Activated T-cell treated with anti-CD3 and anti-CD28 coated beads, Interleukin-2, amount 50 U/mL, for 4 hours (primary cell): ENCODE measurements at regions not wholly inside any gene's neighbourhood (a gene's known extent, or its start where the extent isn't known, plus 50 kb on each side); places are given as distances from the start of the nearest gene placed in this dataset.

ENCODE experiments used
- ATAC-seq, 2 donors: fragments of 200-7000 bp; cut with Tn5 transposase; one replicate each; pipeline ENCODE4 v1.10.0; 2021
- DNase-seq: peaks from one replicate; pipeline ENCODE4 v3.0.0-alpha.2; 2020
- H3K27me3 Mint-ChIP-seq: one replicate; pipeline ENCODE4 v1.8.0; 2021; ENCODE audit warnings: low read depth, mixed read lengths
- H3K36me3 Mint-ChIP-seq: one replicate; pipeline ENCODE4 v1.8.0; 2022; ENCODE audit warnings: mixed read lengths; ENCODE audit not compliant: insufficient read depth
- H3K4me1 Mint-ChIP-seq: one replicate; pipeline ENCODE4 v1.8.0; 2021; ENCODE audit warnings: low read depth, mixed read lengths
- H3K4me3 Mint-ChIP-seq: one replicate; pipeline ENCODE4 v1.8.0; 2021; ENCODE audit warnings: mild to moderate bottlenecking, moderate library complexity, mixed read lengths
- H3K9me3 Mint-ChIP-seq: one replicate; pipeline ENCODE4 v1.8.0; 2021; ENCODE audit warnings: mixed read lengths

DNA sequence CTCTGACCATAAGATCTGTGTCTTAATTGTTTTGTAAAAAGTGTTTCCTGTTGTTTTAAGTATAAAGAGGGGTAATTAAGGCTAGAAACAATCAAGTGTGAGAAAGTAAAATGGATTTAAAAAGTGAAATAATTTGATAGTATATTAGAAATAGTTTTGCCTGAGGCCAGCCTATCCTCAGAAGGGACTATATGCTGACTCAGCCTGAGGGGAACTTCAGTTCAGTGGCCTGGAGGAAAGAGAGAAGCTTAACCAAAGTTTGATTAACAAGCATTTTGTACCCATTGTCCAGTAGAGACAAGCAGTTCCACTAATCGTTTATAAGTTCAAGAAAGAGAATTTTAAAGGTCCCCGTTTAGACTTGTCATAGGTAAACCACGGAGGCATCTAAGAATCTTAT is 1793.2 kb upstream of the PRR20A start:
- no peak for ATAC-seq
- no peaks in the 10 kb centered on the region for H3K27me3 Mint-ChIP-seq
- DNase-seq: no peak
- H3K4me1 Mint-ChIP-seq: no peaks in the 10 kb centered on the region
- no peak overlapping the region for H3K4me3 Mint-ChIP-seq
- H3K9me3 Mint-ChIP-seq: no peaks in the 10 kb centered on the region
- no peaks in the 10 kb centered on the region for H3K36me3 Mint-ChIP-seq

DNA sequence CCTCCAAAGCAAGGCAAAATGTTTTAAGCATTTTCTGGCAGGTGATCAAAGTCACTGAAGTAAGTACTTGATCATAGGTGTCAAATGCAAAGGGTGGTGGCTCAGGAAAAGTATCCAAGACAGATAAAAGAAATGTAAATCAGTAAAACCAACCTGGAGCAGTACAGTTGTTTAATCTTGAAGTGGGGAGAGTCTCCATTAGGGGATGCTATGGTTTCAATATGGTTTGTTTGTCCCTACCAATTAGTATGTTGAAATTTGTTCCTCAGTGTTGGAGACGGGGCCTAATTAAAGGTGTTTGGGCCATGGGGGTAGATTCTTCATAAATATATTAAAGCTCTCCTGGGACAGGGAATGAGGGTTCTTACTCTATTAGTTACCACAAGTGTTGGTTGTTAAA is 1781.7 kb upstream of the PRR20A start:
- Mint-ChIP-seq H3K4me1 (no peaks in the 10 kb centered on the region), H3K9me3 (peaks cover 5% of the 10 kb centered on the region), H3K27me3 (no peaks in the 10 kb centered on the region), H3K36me3 (no peaks in the 10 kb centered on the region), H3K4me3 (no peak overlapping the region)
- no peak for ATAC-seq
- no peak for DNase-seq

DNA sequence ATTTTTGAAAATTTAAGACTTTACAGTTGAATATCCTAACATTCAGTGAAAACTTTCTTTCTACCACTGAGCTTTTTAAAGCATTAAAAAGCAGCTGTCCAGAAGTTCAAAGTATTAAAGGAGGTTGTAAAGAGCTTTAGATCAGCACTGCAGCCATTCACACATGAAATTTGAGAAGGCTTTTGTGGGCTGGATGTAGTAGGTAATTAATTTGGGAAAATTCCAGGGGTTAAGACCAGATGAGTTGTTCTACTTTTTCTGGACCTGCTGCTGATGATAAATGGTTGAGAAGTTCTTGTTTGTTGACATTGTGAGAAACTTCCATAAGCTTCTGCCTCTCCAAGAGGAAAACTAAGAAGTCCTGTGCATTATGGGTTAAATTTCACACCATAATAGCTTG is 1779.6 kb upstream of the PRR20A start:
- Mint-ChIP-seq H3K27me3 (no peaks in the 10 kb centered on the region), H3K4me1 (no peaks in the 10 kb centered on the region), H3K4me3 (no peak overlapping the region), H3K36me3 (no peaks in the 10 kb centered on the region), H3K9me3 (peaks cover 13% of the 10 kb centered on the region)
- DNase-seq (no peak), ATAC-seq (no peak)

DNA sequence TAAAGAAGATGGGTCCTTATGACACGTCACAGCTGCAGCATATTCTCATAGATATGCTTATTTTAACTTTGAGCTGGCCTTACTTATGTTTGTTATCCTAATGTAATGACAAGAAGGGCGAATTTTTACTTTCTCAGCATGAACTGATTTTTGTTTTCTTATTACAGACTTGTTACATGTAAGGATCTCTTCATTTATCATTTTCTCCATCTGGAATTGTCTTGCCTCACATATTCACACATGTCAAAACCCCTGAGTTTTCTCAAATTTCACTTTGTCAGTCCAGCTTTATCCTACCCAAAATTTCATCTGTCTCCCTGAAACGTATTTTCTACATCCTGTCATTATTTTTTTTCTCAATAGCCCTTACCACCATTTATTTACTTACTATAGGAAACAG is 1774.0 kb upstream of the PRR20A start:
- DNase-seq: no peak
- Mint-ChIP-seq H3K27me3 (no peaks in the 10 kb centered on the region), H3K9me3 (peaks cover 13% of the 10 kb centered on the region), H3K36me3 (no peaks in the 10 kb centered on the region), H3K4me3 (no peak overlapping the region), H3K4me1 (no peaks in the 10 kb centered on the region)
- ATAC-seq: no peak

DNA sequence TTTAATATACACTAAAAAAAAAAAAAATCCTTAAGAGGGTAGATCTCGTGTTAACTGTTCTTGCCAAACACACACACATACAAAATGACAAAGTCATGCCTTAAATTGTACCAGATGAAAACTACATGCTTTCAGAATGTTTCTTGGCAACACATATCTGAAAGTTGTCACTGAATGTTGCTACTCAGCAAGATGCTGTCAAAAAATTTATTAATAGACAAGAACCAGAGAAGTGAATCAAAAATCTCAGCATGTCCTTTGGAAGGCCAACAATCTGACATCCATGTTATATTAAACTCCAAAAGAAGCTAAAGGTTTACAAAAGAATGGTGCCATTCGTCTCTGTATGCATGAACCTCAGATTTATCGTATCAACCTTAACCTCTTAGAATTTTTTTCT is 1746.2 kb upstream of the PRR20A start:
- no peaks in the 10 kb centered on the region for H3K36me3 Mint-ChIP-seq
- H3K4me3 Mint-ChIP-seq: no peak overlapping the region
- no peaks in the 10 kb centered on the region for H3K27me3 Mint-ChIP-seq
- DNase-seq: no peak
- ATAC-seq: no peak
- H3K4me1 Mint-ChIP-seq: no peaks in the 10 kb centered on the region
- H3K9me3 Mint-ChIP-seq: peaks cover 5% of the 10 kb centered on the region

DNA sequence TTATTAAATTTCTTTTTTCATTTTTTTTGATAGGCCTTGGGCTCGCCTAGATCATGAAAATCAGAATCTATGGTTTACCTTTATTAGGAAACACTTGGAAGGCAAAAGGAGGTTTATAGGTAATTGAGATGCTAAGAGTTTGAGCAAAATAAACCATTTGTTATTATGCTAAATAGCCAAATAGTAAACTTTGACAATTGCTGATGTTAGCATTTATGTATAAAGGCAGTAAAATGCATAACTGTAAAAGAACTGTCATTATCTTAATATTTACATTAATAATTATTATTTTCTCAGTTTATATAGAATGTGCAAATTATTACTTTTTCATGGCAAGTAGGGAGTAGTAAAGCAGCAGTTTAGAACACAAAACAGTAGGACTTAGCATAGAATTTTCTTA is 1737.8 kb upstream of the PRR20A start:
- ATAC-seq (no peak), DNase-seq (no peak)
- no peaks in the 10 kb centered on the region for H3K4me1 Mint-ChIP-seq
- peaks cover 18% of the 10 kb centered on the region for H3K9me3 Mint-ChIP-seq
- no peaks in the 10 kb centered on the region for H3K27me3 Mint-ChIP-seq
- no peak overlapping the region for H3K4me3 Mint-ChIP-seq
- H3K36me3 Mint-ChIP-seq: no peaks in the 10 kb centered on the region

GRCh38 chr13:55403887-55404487 is 1736.7 kb upstream of the PRR20A start:
- Mint-ChIP-seq H3K4me3 (no peak overlapping the region), H3K27me3 (no peaks in the 10 kb centered on the region), H3K4me1 (no peaks in the 10 kb centered on the region), H3K9me3 (peaks cover 22% of the 10 kb centered on the region), H3K36me3 (no peaks in the 10 kb centered on the region)
- DNase-seq (no peak), ATAC-seq (no peak)

DNA sequence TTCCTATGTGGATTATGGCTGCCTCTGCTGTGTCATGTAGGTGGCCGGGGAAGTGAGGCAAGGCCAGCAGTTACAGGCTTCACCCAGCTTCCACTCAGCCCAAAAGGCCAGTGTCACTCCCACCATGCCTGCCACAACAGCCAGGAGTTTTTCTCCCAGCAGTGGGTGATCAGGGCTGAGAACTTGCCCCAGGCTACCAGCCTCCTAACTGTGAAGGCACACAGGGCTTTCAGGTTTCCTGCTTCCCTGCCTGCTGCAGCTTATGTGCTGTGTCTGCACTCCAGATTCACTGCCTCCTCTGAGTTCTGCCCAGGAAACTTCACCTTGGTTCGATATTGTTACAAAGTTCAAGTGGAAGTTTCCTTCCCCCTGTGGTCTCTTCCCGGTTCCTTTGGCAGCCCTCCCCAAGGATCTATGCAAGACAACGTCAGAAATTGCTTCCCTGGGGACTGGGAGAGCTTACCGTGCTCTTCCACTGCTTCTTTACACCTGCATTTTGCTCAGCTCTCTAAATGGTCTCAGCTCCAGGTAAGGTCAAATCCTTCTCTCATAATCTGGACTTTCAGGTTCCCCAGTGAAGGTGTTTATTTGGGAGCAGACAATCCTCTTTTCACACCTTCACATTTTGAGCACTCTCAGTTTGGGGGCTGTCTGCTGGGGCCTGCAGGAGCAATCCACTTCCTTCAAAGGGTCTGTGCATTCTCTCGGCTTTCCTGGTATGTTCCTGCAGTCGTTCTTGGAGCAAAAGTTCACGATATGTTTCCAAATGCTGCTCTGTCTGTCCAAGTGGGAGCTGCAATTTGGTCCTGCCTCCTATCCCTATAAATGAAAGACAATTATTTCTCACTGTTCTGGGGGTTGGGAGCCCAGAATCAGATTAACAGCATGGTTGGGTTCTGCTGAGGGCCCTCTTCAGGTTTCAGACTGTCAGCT is 1730.1 kb upstream of the PRR20A start:
- no peak overlapping the region for H3K4me3 Mint-ChIP-seq
- H3K36me3 Mint-ChIP-seq: no peaks in the 10 kb centered on the region
- ATAC-seq: no peak

DNA sequence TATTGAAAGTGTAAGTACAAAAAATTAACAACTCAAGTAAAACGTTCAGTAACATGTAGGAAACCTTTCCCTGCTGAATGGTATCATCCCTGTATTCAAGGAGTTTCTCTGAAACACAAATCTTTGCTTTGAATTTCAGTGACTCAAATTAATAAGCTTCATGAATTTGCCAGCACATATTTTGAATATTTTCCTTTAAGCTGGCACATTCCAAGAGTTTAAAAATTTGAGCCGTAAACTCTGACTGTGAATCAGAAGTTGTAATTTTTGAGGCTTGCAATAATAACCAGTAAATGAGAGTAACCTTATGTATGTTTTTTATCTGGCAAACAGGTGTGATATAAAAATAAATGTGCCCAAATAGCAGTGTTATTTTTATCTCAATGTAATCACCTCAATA is 1722.6 kb upstream of the PRR20A start:
- DNase-seq (no peak), ATAC-seq (no peak)
- no peaks in the 10 kb centered on the region for H3K27me3 Mint-ChIP-seq
- no peaks in the 10 kb centered on the region for H3K36me3 Mint-ChIP-seq
- no peaks in the 10 kb centered on the region for H3K4me1 Mint-ChIP-seq
- peaks cover 14% of the 10 kb centered on the region for H3K9me3 Mint-ChIP-seq
- H3K4me3 Mint-ChIP-seq: no peak overlapping the region

More for the DNA sequence above, 1730.1 kb upstream of the PRR20A start:
- no peak for DNase-seq
- no peaks in the 10 kb centered on the region for H3K4me1 Mint-ChIP-seq
- no peaks in the 10 kb centered on the region for H3K27me3 Mint-ChIP-seq
- H3K9me3 Mint-ChIP-seq: peaks cover 17% of the 10 kb centered on the region

DNA sequence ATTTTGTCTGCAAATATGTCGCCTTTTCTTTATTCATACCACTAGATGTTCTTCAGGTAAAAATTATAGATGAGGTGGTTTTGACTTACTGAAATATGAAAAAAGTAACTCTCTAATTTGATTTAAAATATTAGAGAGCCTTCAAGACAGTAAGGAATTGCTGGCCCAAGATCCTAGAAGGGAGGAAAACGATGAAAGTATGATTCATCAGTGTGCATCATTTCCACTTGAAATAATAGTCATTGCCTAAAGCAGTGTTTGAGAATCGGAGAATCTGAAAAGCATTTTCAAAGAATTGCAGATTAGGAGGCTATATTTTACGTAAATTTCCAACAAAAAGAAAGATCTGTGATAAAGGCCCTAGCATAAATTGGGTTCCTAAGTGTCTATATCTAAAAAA is 1707.9 kb upstream of the PRR20A start:
- H3K9me3 Mint-ChIP-seq: peaks cover 13% of the 10 kb centered on the region
- H3K4me3 Mint-ChIP-seq: no peak overlapping the region
- H3K27me3 Mint-ChIP-seq: no peaks in the 10 kb centered on the region
- no peak for ATAC-seq
- no peak for DNase-seq
- H3K36me3 Mint-ChIP-seq: no peaks in the 10 kb centered on the region
- no peaks in the 10 kb centered on the region for H3K4me1 Mint-ChIP-seq

GRCh38 chr13:55437162-55437561 is 1703.6 kb upstream of the PRR20A start:
- Mint-ChIP-seq H3K27me3 (no peaks in the 10 kb centered on the region), H3K36me3 (no peaks in the 10 kb centered on the region), H3K4me1 (no peaks in the 10 kb centered on the region), H3K4me3 (no peak overlapping the region), H3K9me3 (peaks cover 23% of the 10 kb centered on the region)
- no peak for DNase-seq
- ATAC-seq: no peak

DNA sequence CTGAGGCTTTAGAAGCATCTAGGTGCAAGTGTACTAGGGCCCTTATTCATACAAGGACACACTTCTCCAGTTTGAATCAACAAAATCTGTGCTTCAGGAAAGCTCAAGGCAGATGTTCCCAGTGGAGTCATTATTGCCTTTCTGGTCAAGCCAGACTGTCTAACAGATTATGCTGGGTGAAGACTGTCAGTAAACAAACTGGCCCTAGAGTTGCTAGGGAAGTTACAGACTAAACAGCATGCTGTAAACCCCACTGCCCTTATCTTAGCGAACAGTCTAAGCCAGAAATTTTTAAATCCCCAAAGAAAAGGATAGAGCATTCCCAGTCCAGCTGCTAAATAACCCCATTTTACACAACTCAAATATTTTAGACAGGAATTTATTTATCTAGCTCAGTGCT is 1701.3 kb upstream of the PRR20A start:
- Mint-ChIP-seq H3K9me3 (peaks cover 30% of the 10 kb centered on the region), H3K4me3 (no peak overlapping the region), H3K4me1 (no peaks in the 10 kb centered on the region), H3K36me3 (no peaks in the 10 kb centered on the region), H3K27me3 (no peaks in the 10 kb centered on the region)
- ATAC-seq (no peak), DNase-seq (no peak)

DNA sequence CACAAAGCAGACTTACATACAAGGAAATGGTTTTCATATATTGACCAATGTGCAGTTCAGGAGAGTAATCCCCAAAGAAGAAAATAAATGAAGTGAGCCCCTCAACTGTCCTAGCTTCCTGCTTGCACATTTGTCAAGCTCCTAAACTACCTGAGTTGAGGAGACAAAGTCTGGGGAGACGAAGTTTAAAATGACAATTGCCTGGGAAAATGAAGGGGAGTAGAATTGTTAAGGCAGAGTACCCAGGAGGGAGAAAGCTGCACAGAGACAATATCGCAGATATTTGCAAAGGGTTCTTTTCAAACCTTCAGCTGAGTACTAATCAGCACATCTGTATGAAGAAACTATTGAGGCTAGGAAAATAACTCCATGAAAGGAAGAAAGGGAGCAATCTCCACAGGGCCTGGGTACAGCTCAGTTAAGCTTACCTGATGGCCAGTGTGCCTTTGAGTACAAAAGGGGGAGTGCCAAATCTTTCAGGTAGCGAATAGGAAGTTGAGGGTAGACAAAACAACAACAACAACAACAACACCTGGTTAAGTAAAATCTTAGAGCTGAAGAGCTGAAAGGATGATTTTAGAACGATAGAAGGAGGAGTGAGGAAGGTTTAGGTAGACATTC is 1700.1 kb upstream of the PRR20A start:
- Mint-ChIP-seq H3K27me3 (no peaks in the 10 kb centered on the region), H3K4me1 (no peaks in the 10 kb centered on the region), H3K9me3 (peaks cover 26% of the 10 kb centered on the region), H3K4me3 (no peak overlapping the region), H3K36me3 (no peaks in the 10 kb centered on the region)
- ATAC-seq (no peak), DNase-seq (no peak)

GRCh38 chr13:55464222-55464621 is 1676.5 kb upstream of the PRR20A start:
- Mint-ChIP-seq H3K4me1 (no peaks in the 10 kb centered on the region), H3K4me3 (no peak overlapping the region), H3K27me3 (no peaks in the 10 kb centered on the region), H3K36me3 (no peaks in the 10 kb centered on the region), H3K9me3 (peaks cover 5% of the 10 kb centered on the region)
- ATAC-seq (no peak), DNase-seq (no peak)

DNA sequence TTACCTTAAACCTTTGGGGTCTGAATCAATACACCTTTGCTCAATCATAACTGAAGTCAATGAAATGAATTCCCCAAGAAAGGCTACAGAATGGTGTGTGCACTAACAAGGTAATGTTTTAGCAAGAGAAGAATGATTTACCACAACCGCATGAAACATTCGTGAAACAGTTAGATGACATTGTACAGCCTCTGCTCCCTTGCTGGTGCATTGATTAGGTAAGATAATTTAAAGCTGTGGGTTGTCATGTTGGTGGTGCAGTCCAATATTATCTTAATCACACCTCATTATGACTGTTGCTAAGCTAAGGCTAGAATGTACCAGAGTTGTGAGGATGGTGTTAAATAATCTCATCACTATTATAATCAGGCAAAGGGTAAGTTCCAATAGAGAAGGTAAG is 1673.2 kb upstream of the PRR20A start:
- H3K4me3 Mint-ChIP-seq: no peak overlapping the region
- no peaks in the 10 kb centered on the region for H3K27me3 Mint-ChIP-seq
- no peaks in the 10 kb centered on the region for H3K36me3 Mint-ChIP-seq
- H3K9me3 Mint-ChIP-seq: peaks cover 8% of the 10 kb centered on the region
- no peaks in the 10 kb centered on the region for H3K4me1 Mint-ChIP-seq
- no peak for ATAC-seq
- DNase-seq: no peak
